Activated CD4-positive, alpha-beta T cell treated with anti-CD3 and anti-CD28 coated beads for 36 hours (primary cell): ENCODE measurements at regions not wholly inside any gene's neighbourhood (a gene's known extent, or its start where the extent isn't known, plus 50 kb on each side); places are given as distances from the start of the nearest gene placed in this dataset.
A peak's percentile ranks its signal among the peaks of the same experiment; 100 is the strongest.
"Not testable (repeated sequence)": the region's sequence is repeated elsewhere in the genome, so short reads cannot be mapped to it uniquely, and the experiment has no call there.

ENCODE experiments used
- ATAC-seq: fragments of 200-7000 bp; cut with Tn5 transposase; one replicate; pipeline ENCODE4 v1.10.0; 2021; ENCODE audit warnings: mild to moderate bottlenecking, moderate library complexity
- CTCF ChIA-PET: fragments of 350-600 bp; sonication (Branson Sonifier 250); formaldehyde crosslinking; loops from one replicate; lab custom pipeline; 2021; ENCODE audit warnings: antibody characterized with exemption; lab: Charles Lee
- POLR2A ChIA-PET: fragments of 350-600 bp; sonication (Branson Sonifier 250); formaldehyde crosslinking; loops from one replicate; lab custom pipeline; 2021; ENCODE audit warnings: antibody characterized with exemption, inconsistent platforms; lab: Charles Lee
- DNase-seq: peaks from one replicate; pipeline ENCODE4 v3.0.0-alpha.2; 2020
- H3K27ac Mint-ChIP-seq: one replicate; pipeline ENCODE4 v1.8.0; 2021; ENCODE audit warnings: mixed read lengths
- H3K27me3 Mint-ChIP-seq: one replicate; pipeline ENCODE4 v1.8.0; 2021; ENCODE audit warnings: mixed read lengths
- H3K36me3 Mint-ChIP-seq: one replicate; pipeline ENCODE4 v1.8.0; 2021; ENCODE audit warnings: low read depth, mixed read lengths
- H3K4me1 Mint-ChIP-seq: one replicate; pipeline ENCODE4 v1.8.0; 2021; ENCODE audit warnings: mixed read lengths
- H3K4me3 Mint-ChIP-seq: one replicate; pipeline ENCODE4 v1.8.0; 2021; ENCODE audit warnings: mild to moderate bottlenecking, moderate library complexity, mixed read lengths
- H3K9me3 Mint-ChIP-seq: one replicate; pipeline ENCODE4 v1.8.0; 2021; ENCODE audit warnings: low read depth, mixed read lengths
- intact Hi-C, 2 experiments: fragments of 100-400 bp; cut with DNase I in 1 of 2; cut with micrococcal nuclease in 1 of 2; formaldehyde crosslinking; loops; one replicate each; pipeline versions ENCODE4 v1.14.2 to v1.15.1; 2022 to 2024; cut with DNase I, micrococcal nuclease

DNA sequence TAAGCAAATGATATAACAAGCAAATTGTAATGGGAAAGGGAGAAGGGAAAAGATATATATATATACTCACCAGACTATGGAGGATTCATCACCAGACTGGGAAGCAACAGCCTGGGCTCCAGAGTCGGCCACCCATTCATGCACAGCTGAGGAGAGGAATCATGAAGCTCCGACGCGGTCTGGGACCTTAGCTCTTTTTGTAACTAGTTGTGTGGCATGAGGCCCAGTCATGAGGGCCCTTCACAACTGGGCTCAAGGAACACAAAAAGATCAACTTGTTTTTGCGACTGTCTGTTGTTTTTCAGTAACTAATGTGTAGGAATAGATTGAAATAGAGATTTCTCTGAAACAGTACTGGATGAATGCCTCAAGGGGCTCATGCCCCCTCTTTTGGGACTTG, 911.2 kb downstream of the TYW1 start:
- ATAC-seq (no peak), DNase-seq (no peak)
- Mint-ChIP-seq H3K36me3 (no peaks in the 10 kb centered on the region), H3K4me3 (no peak overlapping the region), H3K27ac (no peak overlapping the region), H3K4me1 (no peaks in the 10 kb centered on the region), H3K27me3 (no peaks in the 10 kb centered on the region), H3K9me3 (peaks cover 15% of the 10 kb centered on the region)
- POLR2A ChIA-PET = no interaction called here
- CTCF ChIA-PET = no interaction called here
- intact Hi-C loops = no loop called here

GRCh38 chr7:67912437-67912836, 915.8 kb downstream of the TYW1 start:
- H3K27ac Mint-ChIP-seq = no peak overlapping the region
- H3K4me3 Mint-ChIP-seq = no peak overlapping the region
- POLR2A ChIA-PET = no interaction called here
- H3K36me3 Mint-ChIP-seq = no peaks in the 10 kb centered on the region
- H3K27me3 Mint-ChIP-seq = no peaks in the 10 kb centered on the region
- ATAC-seq (no peak), DNase-seq (no peak)
- CTCF ChIA-PET = no interaction called here
- H3K9me3 Mint-ChIP-seq = peaks cover 25% of the 10 kb centered on the region
- H3K4me1 Mint-ChIP-seq = no peaks in the 10 kb centered on the region
- intact Hi-C loops = no loop called here

GRCh38 chr7:67913604-67914003, 917.0 kb downstream of the TYW1 start:
- H3K27ac Mint-ChIP-seq = no peak overlapping the region
- H3K4me3 Mint-ChIP-seq = no peak overlapping the region
- H3K9me3 Mint-ChIP-seq = peaks cover 31% of the 10 kb centered on the region
- peak; percentile 4 for DNase-seq
- ATAC-seq = no peak
- intact Hi-C loops = no loop called here
- no peaks in the 10 kb centered on the region for H3K36me3 Mint-ChIP-seq
- ChIA-PET CTCF (interaction anchor here (0.6 kb wide), 1 partner anchor 511 kb away, joined by 3 read pairs; no protein-coding TSS in a partner anchor), POLR2A (no interaction called here)
- peaks cover 2% of the 10 kb centered on the region for H3K4me1 Mint-ChIP-seq
- no peaks in the 10 kb centered on the region for H3K27me3 Mint-ChIP-seq

DNA sequence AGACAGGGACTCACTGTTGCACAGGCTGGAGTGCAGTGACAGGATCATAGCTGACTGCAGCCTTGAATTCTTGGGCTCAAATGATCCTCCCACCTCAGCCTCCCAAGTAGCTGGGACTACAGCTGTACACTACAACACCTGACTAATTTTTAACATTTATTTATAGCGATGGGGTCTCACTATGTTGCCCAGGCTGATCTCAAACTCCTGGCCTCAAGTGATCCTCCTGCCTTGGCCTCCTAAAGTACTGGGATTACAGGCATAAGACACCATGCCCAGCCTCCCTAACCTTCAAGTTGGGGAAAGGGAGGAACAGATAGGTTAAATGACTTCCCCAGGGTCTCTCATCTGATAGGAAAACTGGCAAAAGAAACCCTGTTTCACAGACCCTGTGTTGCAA, 919.5 kb downstream of the TYW1 start:
- peaks cover 40% of the 10 kb centered on the region for H3K9me3 Mint-ChIP-seq
- ATAC-seq, DNase-seq, CTCF ChIA-PET, H3K4me3 Mint-ChIP-seq, POLR2A ChIA-PET, H3K27ac Mint-ChIP-seq, H3K36me3 Mint-ChIP-seq, H3K4me1 Mint-ChIP-seq, H3K27me3 Mint-ChIP-seq: not testable (repeated sequence)
- intact Hi-C loops = loop anchor here in 1 of 2 experiments (5.0 kb wide), 1 partner anchor 49 kb away; no protein-coding TSS in a partner anchor

DNA sequence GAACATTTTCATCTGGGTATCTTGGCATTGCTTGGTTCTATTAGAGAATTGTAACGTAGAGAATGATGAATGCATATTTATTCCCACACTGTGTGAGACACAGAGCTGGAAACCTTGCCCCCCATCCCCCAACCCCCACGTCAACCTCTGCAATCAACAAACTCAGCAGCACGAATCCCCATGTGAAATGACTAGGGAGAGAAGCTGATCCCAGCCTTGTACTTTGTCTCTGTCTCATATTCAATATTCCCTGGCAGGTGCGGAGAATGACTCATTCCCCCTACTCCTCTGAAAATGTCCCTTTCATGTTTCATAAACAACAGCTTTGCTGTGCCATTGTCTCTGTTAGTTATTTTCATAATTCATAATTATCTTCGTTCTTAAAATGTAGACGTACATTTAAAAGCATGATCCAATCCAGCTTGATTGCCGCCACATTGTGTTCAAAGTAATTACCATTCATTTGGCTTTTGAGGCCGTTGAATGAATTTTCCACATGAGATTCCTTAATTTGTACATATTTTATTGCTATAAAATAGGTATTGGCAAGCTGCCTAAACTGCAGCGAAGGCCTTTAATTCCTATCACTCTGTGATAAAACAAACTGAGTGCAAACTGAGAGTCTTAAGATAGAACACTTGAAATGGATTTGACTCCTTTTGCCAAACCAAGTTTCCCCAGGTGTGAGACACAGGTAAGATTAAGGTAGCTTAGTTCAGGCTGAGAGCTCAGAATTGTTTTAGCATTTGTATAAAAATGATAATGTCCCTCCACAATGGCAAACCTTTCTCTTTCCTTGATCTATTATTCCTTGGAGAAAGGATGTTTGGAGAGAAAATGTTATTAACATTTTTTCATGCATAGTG, 920.2 kb downstream of the TYW1 start:
- Mint-ChIP-seq H3K4me3 (no peak overlapping the region), H3K36me3 (no peaks in the 10 kb centered on the region), H3K27me3 (no peaks in the 10 kb centered on the region), H3K27ac (no peak overlapping the region), H3K9me3 (peaks cover 43% of the 10 kb centered on the region), H3K4me1 (peaks cover 2% of the 10 kb centered on the region)
- ATAC-seq (no peak), DNase-seq (no peak)
- intact Hi-C loops = loop anchor here in 1 of 2 experiments (5.0 kb wide), 1 partner anchor 50 kb away; no protein-coding TSS in a partner anchor
- ChIA-PET POLR2A (no interaction called here), CTCF (no interaction called here)

DNA sequence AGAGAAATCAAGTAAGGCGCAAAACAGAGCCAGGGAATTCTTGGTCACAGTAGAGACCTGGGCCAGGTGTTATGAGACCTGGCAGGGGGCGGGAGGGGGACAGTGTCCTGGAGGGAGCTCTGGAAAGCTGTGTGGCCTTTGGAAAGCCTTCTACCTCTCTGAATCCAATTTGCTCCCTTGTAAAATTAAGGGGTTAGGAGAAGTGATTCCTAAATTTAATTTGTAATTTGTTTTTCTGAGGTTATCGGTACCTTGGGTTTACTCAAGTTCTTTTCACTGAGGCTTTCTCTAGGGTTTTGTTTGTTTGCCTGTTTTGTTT, 920.8 kb downstream of the TYW1 start:
- ATAC-seq (no peak), DNase-seq (no peak)
- CTCF ChIA-PET = interaction anchor here (0.6 kb wide), 1 partner anchor 16 kb away, joined by 3 read pairs; no protein-coding TSS in a partner anchor

GRCh38 chr7:67918158-67918557, 921.5 kb downstream of the TYW1 start:
- H3K9me3 Mint-ChIP-seq = peaks cover 41% of the 10 kb centered on the region
- H3K27ac Mint-ChIP-seq = no peak overlapping the region
- no peak for ATAC-seq
- POLR2A ChIA-PET = no interaction called here
- H3K36me3 Mint-ChIP-seq = no peaks in the 10 kb centered on the region
- H3K27me3 Mint-ChIP-seq = no peaks in the 10 kb centered on the region
- H3K4me1 Mint-ChIP-seq = peaks cover 2% of the 10 kb centered on the region
- intact Hi-C loops = loop anchor here in 1 of 2 experiments (5.0 kb wide), 1 partner anchor 51 kb away; no protein-coding TSS in a partner anchor
- no peak overlapping the region for H3K4me3 Mint-ChIP-seq
- no peak for DNase-seq
- CTCF ChIA-PET = no interaction called here

More for the DNA sequence above, 920.8 kb downstream of the TYW1 start:
- intact Hi-C loops = loop anchor here in 1 of 2 experiments (5.0 kb wide), 1 partner anchor 50 kb away; no protein-coding TSS in a partner anchor
- peaks cover 42% of the 10 kb centered on the region for H3K9me3 Mint-ChIP-seq
- no peak overlapping the region for H3K4me3 Mint-ChIP-seq
- H3K36me3 Mint-ChIP-seq = no peaks in the 10 kb centered on the region
- H3K27me3 Mint-ChIP-seq = no peaks in the 10 kb centered on the region
- POLR2A ChIA-PET = no interaction called here
- peaks cover 2% of the 10 kb centered on the region for H3K4me1 Mint-ChIP-seq
- H3K27ac Mint-ChIP-seq = no peak overlapping the region

DNA sequence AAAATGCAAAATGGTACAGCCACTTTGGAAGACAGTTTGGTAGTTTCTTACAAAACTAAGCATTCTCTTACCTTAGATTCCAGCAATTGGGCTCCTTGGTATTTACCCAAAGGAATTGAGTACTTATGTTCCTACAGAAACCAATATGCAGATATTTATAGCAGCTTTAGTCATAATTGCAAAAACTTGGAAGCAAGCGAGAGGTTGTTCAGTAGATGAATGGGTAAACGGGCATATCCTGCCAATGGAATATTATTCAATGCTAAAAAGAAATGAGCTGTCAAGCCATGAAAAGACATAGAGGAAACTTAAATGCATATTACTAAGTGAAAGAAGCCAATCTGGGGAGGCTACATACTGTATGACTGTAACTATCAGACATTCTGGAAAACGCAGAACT, 926.7 kb downstream of the TYW1 start:
- ATAC-seq (no peak), DNase-seq (no peak)
- Mint-ChIP-seq H3K4me3 (no peak overlapping the region), H3K36me3 (no peaks in the 10 kb centered on the region), H3K27me3 (no peaks in the 10 kb centered on the region), H3K4me1 (no peaks in the 10 kb centered on the region), H3K9me3 (peaks cover 21% of the 10 kb centered on the region), H3K27ac (no peak overlapping the region)
- ChIA-PET CTCF (no interaction called here), POLR2A (no interaction called here)
- intact Hi-C loops = no loop called here

- CTCF ChIA-PET = no interaction called here
- Mint-ChIP-seq H3K27me3 (no peaks in the 10 kb centered on the region), H3K9me3 (peaks cover 9% of the 10 kb centered on the region), H3K4me1 (no peaks in the 10 kb centered on the region), H3K27ac (no peak overlapping the region), H3K4me3 (no peak overlapping the region), H3K36me3 (no peaks in the 10 kb centered on the region)
- ATAC-seq (no peak), DNase-seq (no peak)
- POLR2A ChIA-PET = no interaction called here
- intact Hi-C loops = no loop called here
Observed at GRCh38 chr7:67928141-67928540, 931.5 kb downstream of the TYW1 start.

- not testable (repeated sequence) for H3K36me3 Mint-ChIP-seq
Observed at GRCh38 chr7:67936447-67936846, 939.8 kb downstream of the TYW1 start.

GRCh38 chr7:67940400-67940799, 943.8 kb downstream of the TYW1 start:
- Mint-ChIP-seq H3K27me3 (no peaks in the 10 kb centered on the region), H3K4me1 (no peaks in the 10 kb centered on the region), H3K9me3 (peaks cover 9% of the 10 kb centered on the region), H3K27ac (no peak overlapping the region), H3K36me3 (no peaks in the 10 kb centered on the region), H3K4me3 (no peak overlapping the region)
- intact Hi-C loops = no loop called here
- ATAC-seq (no peak), DNase-seq (no peak)
- CTCF ChIA-PET = no interaction called here
- POLR2A ChIA-PET = no interaction called here

More at GRCh38 chr7:67936447-67936846, 939.8 kb downstream of the TYW1 start:
- H3K27me3 Mint-ChIP-seq, H3K27ac Mint-ChIP-seq, intact Hi-C loops, POLR2A ChIA-PET, H3K4me3 Mint-ChIP-seq, CTCF ChIA-PET, ATAC-seq, H3K4me1 Mint-ChIP-seq, H3K9me3 Mint-ChIP-seq, DNase-seq: not testable (repeated sequence)

- POLR2A ChIA-PET = no interaction called here
Observed at GRCh38 chr7:67947191-67947590, 950.6 kb downstream of the TYW1 start.

More at GRCh38 chr7:67947191-67947590, 950.6 kb downstream of the TYW1 start:
- no peak overlapping the region for H3K27ac Mint-ChIP-seq
- no peak overlapping the region for H3K4me3 Mint-ChIP-seq
- DNase-seq (no peak), ATAC-seq (no peak)
- CTCF ChIA-PET = no interaction called here
- H3K27me3 Mint-ChIP-seq = no peaks in the 10 kb centered on the region
- no peaks in the 10 kb centered on the region for H3K36me3 Mint-ChIP-seq
- H3K9me3 Mint-ChIP-seq = peaks cover 22% of the 10 kb centered on the region
- H3K4me1 Mint-ChIP-seq = no peaks in the 10 kb centered on the region
- intact Hi-C loops = no loop called here
